GM21526 (cell line): ENCODE measurements at regions not wholly inside any gene's neighbourhood (a gene's known extent, or its start where the extent isn't known, plus 50 kb on each side); places are given as distances from the start of the nearest gene placed in this dataset.

Experiments
- ATAC-seq: cut with Tn5 transposase; IDR thresholded peaks from one replicate; pipeline ENCODE4 v1.9.1; 2021; ENCODE audit warnings: moderate library complexity; ENCODE audit not compliant: unreplicated experiment, low FRiP score

DNA sequence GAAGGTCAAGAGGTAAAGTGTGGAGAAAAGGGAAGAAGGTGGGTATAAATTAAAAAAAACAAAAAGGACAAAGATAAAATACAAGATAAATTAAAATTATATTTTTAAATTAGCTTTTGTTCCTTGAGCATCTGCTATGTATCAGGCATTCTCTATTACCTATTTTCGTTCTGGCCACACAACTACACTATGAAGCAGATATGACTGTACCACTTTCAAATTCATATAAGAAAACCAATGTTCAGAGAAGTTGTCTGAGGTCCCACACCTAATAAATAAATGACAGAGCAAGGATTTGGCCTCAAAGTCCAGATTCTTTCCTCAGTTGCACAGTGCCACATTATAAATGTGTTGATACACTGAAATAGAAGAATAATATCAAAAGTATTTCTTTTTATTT, 103.8 kb upstream of the PCDH15 start:
- ATAC-seq: no peak

DNA sequence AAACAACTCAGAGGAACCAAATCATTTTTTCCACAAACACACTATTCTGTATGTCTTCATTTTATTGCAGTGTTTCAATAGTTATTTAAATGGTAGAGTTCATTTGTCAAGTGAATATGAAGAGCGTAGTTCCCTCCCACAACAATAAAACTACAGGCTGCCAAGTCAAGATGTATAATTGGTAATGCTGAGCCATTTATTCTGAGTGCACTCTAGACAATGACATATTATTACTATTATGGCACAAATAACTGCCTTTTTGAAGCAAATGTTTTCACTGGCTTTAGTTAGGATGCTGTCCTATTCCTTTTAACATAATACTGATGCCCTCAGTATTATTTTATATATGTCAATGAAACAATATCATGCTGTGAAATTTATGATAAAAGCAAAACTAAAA, 102.7 kb upstream of the PCDH15 start:
- no peak for ATAC-seq

GRCh38 chr10:54900584-54900983, 99.6 kb upstream of the PCDH15 start:
- ATAC-seq: peak; percentile 65

DNA sequence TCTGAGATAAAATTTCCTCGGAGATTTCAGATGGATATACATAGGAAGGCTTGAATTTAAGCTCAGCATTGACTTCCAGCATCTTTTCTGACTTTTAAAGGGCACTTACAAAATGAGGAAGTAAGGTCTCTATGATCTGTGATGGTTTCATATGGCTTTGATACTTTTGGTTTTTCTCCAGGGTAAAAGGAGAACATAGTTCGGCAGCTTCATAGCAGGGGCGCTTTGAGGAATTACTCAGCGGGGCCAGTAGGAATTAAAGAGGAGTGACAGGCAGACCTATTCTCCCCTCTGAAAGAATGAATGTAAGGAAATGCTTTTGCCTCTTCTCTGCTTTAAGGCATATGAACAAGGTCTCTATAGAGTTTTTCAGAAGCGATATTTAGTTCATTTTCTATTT, 80.0 kb upstream of the PCDH15 start:
- no peak for ATAC-seq

- ATAC-seq: no peak
Measured at GRCh38 chr10:54869022-54869421, 68.0 kb upstream of the PCDH15 start.

DNA sequence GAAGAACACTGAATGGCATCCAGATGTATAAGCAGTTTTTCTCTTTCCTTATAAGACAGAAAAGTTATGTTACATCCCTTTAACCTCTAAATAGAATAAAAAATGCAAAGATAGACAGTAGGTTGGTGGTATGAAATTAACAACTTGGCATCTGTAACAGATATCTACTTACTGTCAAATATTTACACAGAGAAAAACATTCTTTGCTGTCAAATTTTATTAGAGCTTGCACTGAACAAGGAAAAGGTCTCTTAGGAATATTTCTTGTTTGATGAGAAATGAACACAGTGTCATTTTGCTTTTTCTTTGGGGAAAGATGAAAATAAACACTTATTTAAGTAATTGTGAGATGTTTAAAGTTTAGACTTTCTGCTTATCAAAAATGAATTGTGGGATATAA, 65.6 kb upstream of the PCDH15 start:
- no peak for ATAC-seq

- no peak for ATAC-seq
Measured at GRCh38 chr10:54854843-54855242, 53.8 kb upstream of the PCDH15 start.

DNA sequence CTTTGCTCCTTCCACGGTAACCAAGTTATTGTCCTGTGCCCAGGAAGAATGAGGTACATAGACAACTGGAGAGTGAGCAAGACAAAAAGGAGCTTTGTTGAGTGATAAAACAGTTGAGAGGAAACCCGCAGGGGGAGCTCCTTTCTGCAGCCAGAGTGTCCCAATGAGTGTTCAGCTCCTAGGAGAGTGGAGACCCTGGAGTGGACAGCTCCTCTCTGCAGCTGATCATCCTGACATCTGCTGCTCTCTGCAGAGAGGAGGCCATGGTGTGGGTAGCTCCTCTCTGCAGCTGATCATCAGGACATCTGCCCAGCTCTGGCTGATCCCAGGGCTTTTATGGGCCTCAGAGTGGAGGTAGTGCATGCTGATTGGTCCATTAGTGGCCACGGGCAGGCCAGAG, 53.4 kb upstream of the PCDH15 start:
- ATAC-seq: no peak

- ATAC-seq: no peak
Measured at GRCh38 chr10:54853883-54854282, 52.9 kb upstream of the PCDH15 start.
